GM12878 (cell line): ENCODE measurements at regions not wholly inside any gene's neighbourhood (a gene's known extent, or its start where the extent isn't known, plus 50 kb on each side); places are given as distances from the start of the nearest gene placed in this dataset.

Experiments
- ATAC-seq: fragments of 200-7000 bp; cut with Tn5 transposase; 3 replicates; pipeline ENCODE4 v1.9.1; 2020; ENCODE audit warnings: mild to moderate bottlenecking, moderate library complexity
- BruUV-seq: library from RNA; stranded (reverse); fragments of 400-500 nt; replicated peaks from 2 replicates; lab custom pipeline; 2021; lab: Mats Ljungman, UMichigan
- CTCF ChIA-PET: fragments of 300-600 bp; sonication (Branson Sonifier 250); formaldehyde crosslinking; extraction: SDS; loops from one replicate; lab custom pipeline; 2021; ENCODE audit warnings: inconsistent platforms; lab: Yijun Ruan, JAX
- POLR2A ChIA-PET: fragments of 350-600 bp; formaldehyde crosslinking; extraction: SDS; loops from one replicate; lab custom pipeline; 2021; ENCODE audit warnings: inconsistent platforms; lab: Charles Lee
- RAD21 ChIA-PET: fragments of 300-600 bp; sonication (Branson Sonifier 250); formaldehyde crosslinking; loops from one replicate; lab custom pipeline; 2023; ENCODE audit warnings: antibody characterized with exemption; ENCODE audit not compliant: unreplicated experiment; lab: Charles Lee
- SMC1A ChIA-PET: fragments of 300-600 bp; sonication (Branson Sonifier 250); formaldehyde crosslinking; loops from one replicate; lab custom pipeline; 2023; ENCODE audit not compliant: unreplicated experiment, uncharacterized antibody; lab: Charles Lee
- DNase-seq: peaks from one replicate; pipeline ENCODE4 v3.0.0-alpha.2; 2011; ENCODE audit warnings: low read depth, low spot score
- FAIRE-seq: peaks from 3 replicates; lab custom pipeline; 2011; peaks lifted over from hg19 to GRCh38; lab: Jason Lieb, UNC
- H2AFZ ChIP-seq: 2 replicates; pipeline ENCODE4 v1.6.0; 2011; ENCODE audit warnings: low read depth, low read length, control low read depth; ENCODE audit not compliant: control insufficient read depth
- H3K27ac ChIP-seq: 2 replicates; pipeline ENCODE4 v1.5.1; 2011; ENCODE audit warnings: control low read depth; ENCODE audit not compliant: control insufficient read depth, insufficient read depth
- H3K27me3 ChIP-seq, 2 experiments: replicated peaks in 1 of 2; 2 replicates each; pipeline versions ENCODE4 v1.6.0 to v1.6.1; 2011; ENCODE audit warnings: low read length in 1 of 2; ENCODE audit not compliant: control insufficient read depth in 2 of 2, insufficient read depth in 2 of 2
- H3K36me3 ChIP-seq, 2 experiments: 2 replicates each; pipeline ENCODE4 v1.5.1; 2011; ENCODE audit warnings: low read length in 1 of 2; ENCODE audit not compliant: control insufficient read depth in 2 of 2, insufficient read depth in 2 of 2
- H3K4me1 ChIP-seq: 2 replicates; pipeline ENCODE4 v1.6.1; 2011; ENCODE audit warnings: mild to moderate bottlenecking, low read length, moderate library complexity, mixed read lengths; ENCODE audit not compliant: control insufficient read depth, insufficient read depth
- H3K4me2 ChIP-seq: 2 replicates; pipeline ENCODE4 v1.6.0; 2011; ENCODE audit warnings: control low read depth; ENCODE audit not compliant: control insufficient read depth, insufficient read depth
- H3K4me3 ChIP-seq: fragments of 200-600 bp; sonication (generic); 2 replicates; pipeline ENCODE4 v1.5.1; 2016
- H3K79me2 ChIP-seq: 2 replicates; pipeline ENCODE4 v1.6.0; 2011; ENCODE audit warnings: low read length; ENCODE audit not compliant: control insufficient read depth, insufficient read depth
- H3K9ac ChIP-seq: 2 replicates; pipeline ENCODE4 v1.8.0; 2011; ENCODE audit warnings: low read length, control low read depth, mixed read lengths; ENCODE audit not compliant: control insufficient read depth, insufficient read depth
- H3K9me3 ChIP-seq: replicated peaks from 3 replicates; pipeline ENCODE4 v1.5.1; 2011; ENCODE audit warnings: mild to moderate bottlenecking, low read length; ENCODE audit not compliant: control insufficient read depth, insufficient read depth
- H4K20me1 ChIP-seq: 2 replicates; pipeline ENCODE4 v1.6.0; 2011; ENCODE audit not compliant: control insufficient read depth, insufficient read depth
- BHLHE40 ChIP-seq, 2 experiments: fragments of 450-650 bp in 1 of 2; IDR thresholded peaks; 2 replicates each; pipeline ENCODE4 v1.6.1; 2011 to 2017; ENCODE audit warnings: low read depth in 2 of 2, borderline replicate concordance in 1 of 2, improper control_type of control experiment in 1 of 2, low read length in 1 of 2, mild to moderate bottlenecking in 1 of 2
- BMI1 ChIP-seq: fragments of 450-650 bp; IDR thresholded peaks from 2 replicates; pipeline ENCODE4 v1.6.1; 2016; ENCODE audit warnings: mild to moderate bottlenecking, moderate library complexity, borderline replicate concordance
- JUND ChIP-seq: IDR thresholded peaks from 2 replicates; pipeline ENCODE4 v1.6.1; 2012; ENCODE audit warnings: low read depth, mild to moderate bottlenecking, low read length, improper control_type of control experiment, moderate library complexity
- NBN ChIP-seq: fragments of 450-650 bp; IDR thresholded peaks from 2 replicates; pipeline ENCODE4 v1.6.1; 2016
- NR2C1 ChIP-seq: fragments of 450-650 bp; IDR thresholded peaks from 2 replicates; pipeline ENCODE4 v1.6.1; 2017; ENCODE audit warnings: antibody characterized with exemption, mild to moderate bottlenecking, moderate library complexity
- WGBS: methylation state at CpG from one replicate; pipeline ENCODE4 v1.1.6; 2016; ENCODE audit warnings: low lambda C conversion rate; ENCODE audit not compliant: insufficient replicate concordance, insufficient coverage; ENCODE audit errors: missing lambda C conversion rate; 5-methylcytosine and 5-hydroxymethylcytosine counted together
- in situ Hi-C: fragments of 300-500 bp; cut with MboI; formaldehyde crosslinking; loops from 9 replicates; pipeline ENCODE4 v1.14.3; 2018; ENCODE audit warnings: mixed read lengths
- intact Hi-C: fragments of 100-400 bp; cut with micrococcal nuclease; formaldehyde crosslinking; loops from one replicate; pipeline ENCODE4 v1.14.2; 2022; ENCODE audit not compliant: unreplicated experiment
- TF ChIP-seq, protein P1 (sequence below): fragments of 450-650 bp; IDR thresholded peaks from 2 replicates; pipeline ENCODE4 v1.6.1; 2016; ENCODE audit warnings: mild to moderate bottlenecking
- TF ChIP-seq, protein P2 (sequence below): fragments of 450-650 bp; IDR thresholded peaks from 2 replicates; pipeline ENCODE4 v1.6.1; 2017; ENCODE audit warnings: mild to moderate bottlenecking, moderate library complexity
- TF ChIP-seq, protein P3 (sequence below): fragments of 150-350 bp; IDR thresholded peaks from 2 replicates; pipeline ENCODE4 v1.6.1; 2016; ENCODE audit warnings: low read depth, low read length
- TF ChIP-seq, protein P4 (sequence below): fragments of 450-650 bp; formaldehyde crosslinking; IDR thresholded peaks from 2 replicates; pipeline ENCODE4 v1.4.0; 2022; ENCODE audit warnings: mild to moderate bottlenecking, moderate library complexity

DNA sequence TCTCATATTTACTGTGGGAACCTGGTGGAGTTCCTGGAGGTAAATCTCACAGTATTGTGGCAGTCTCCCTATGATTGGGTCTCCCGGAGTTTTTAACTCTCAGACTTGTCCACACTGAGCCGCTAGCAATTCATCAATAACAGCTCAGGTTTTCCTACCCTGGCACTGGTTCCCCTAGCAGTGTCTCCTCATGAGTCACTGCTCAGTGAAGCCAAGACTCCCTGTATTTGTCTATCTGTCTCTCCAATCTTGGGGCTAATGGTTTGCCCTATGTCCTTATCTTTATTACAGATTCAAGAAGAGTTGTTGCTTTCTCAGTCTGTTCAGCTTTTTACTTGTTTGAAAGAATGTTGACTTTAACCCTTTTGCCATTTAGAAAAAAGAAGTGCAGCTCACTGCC, 176.7 kb upstream of the FGF10 start:
- 21% methylated on average over 2 of the region's 2 CpGs for WGBS
- FAIRE-seq (no peak), DNase-seq (no peak), ATAC-seq (no peak)
- H3K36me3 ChIP-seq, result no peaks in the 10 kb centered on the region
- no peaks in the 10 kb centered on the region for H3K4me1 ChIP-seq
- H3K4me2 ChIP-seq, result no peak overlapping the region
- intact Hi-C loops (no loop called here), in situ Hi-C loops (no loop called here)
- ChIA-PET RAD21 (no interaction called here), CTCF (no interaction called here), SMC1A (interaction anchor here (1.7 kb wide), 1 partner anchor 11 kb away, joined by 4 read pairs; no protein-coding TSS in a partner anchor), POLR2A (no interaction called here)
- H3K79me2 ChIP-seq, result no peaks in the 10 kb centered on the region
- H3K27me3 ChIP-seq, result no peaks in the 10 kb centered on the region
- H3K9me3 ChIP-seq, result no peaks in the 10 kb centered on the region
- H3K9ac ChIP-seq, result no peak overlapping the region
- H2AFZ ChIP-seq, result no peak overlapping the region
- TF ChIP-seq, protein P1, sequence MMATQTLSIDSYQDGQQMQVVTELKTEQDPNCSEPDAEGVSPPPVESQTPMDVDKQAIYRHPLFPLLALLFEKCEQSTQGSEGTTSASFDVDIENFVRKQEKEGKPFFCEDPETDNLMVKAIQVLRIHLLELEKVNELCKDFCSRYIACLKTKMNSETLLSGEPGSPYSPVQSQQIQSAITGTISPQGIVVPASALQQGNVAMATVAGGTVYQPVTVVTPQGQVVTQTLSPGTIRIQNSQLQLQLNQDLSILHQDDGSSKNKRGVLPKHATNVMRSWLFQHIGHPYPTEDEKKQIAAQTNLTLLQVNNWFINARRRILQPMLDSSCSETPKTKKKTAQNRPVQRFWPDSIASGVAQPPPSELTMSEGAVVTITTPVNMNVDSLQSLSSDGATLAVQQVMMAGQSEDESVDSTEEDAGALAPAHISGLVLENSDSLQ, result no peak
- TF ChIP-seq NR2C1 (no peak), NBN (no peak), BHLHE40 (IDR thresholded peaks at IDR 0.05; ENCODE audit: borderline replicate concordance in 1 of 2, low read depth in 2 of 2, low read length in 1 of 2) (no peak), BMI1 (no peak), JUND (no peak)
- TF ChIP-seq, protein P2, sequence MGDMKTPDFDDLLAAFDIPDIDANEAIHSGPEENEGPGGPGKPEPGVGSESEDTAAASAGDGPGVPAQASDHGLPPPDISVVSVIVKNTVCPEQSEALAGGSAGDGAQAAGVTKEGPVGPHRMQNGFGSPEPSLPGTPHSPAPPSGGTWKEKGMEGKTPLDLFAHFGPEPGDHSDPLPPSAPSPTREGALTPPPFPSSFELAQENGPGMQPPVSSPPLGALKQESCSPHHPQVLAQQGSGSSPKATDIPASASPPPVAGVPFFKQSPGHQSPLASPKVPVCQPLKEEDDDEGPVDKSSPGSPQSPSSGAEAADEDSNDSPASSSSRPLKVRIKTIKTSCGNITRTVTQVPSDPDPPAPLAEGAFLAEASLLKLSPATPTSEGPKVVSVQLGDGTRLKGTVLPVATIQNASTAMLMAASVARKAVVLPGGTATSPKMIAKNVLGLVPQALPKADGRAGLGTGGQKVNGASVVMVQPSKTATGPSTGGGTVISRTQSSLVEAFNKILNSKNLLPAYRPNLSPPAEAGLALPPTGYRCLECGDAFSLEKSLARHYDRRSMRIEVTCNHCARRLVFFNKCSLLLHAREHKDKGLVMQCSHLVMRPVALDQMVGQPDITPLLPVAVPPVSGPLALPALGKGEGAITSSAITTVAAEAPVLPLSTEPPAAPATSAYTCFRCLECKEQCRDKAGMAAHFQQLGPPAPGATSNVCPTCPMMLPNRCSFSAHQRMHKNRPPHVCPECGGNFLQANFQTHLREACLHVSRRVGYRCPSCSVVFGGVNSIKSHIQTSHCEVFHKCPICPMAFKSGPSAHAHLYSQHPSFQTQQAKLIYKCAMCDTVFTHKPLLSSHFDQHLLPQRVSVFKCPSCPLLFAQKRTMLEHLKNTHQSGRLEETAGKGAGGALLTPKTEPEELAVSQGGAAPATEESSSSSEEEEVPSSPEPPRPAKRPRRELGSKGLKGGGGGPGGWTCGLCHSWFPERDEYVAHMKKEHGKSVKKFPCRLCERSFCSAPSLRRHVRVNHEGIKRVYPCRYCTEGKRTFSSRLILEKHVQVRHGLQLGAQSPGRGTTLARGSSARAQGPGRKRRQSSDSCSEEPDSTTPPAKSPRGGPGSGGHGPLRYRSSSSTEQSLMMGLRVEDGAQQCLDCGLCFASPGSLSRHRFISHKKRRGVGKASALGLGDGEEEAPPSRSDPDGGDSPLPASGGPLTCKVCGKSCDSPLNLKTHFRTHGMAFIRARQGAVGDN, result no peak
- TF ChIP-seq, protein P3, sequence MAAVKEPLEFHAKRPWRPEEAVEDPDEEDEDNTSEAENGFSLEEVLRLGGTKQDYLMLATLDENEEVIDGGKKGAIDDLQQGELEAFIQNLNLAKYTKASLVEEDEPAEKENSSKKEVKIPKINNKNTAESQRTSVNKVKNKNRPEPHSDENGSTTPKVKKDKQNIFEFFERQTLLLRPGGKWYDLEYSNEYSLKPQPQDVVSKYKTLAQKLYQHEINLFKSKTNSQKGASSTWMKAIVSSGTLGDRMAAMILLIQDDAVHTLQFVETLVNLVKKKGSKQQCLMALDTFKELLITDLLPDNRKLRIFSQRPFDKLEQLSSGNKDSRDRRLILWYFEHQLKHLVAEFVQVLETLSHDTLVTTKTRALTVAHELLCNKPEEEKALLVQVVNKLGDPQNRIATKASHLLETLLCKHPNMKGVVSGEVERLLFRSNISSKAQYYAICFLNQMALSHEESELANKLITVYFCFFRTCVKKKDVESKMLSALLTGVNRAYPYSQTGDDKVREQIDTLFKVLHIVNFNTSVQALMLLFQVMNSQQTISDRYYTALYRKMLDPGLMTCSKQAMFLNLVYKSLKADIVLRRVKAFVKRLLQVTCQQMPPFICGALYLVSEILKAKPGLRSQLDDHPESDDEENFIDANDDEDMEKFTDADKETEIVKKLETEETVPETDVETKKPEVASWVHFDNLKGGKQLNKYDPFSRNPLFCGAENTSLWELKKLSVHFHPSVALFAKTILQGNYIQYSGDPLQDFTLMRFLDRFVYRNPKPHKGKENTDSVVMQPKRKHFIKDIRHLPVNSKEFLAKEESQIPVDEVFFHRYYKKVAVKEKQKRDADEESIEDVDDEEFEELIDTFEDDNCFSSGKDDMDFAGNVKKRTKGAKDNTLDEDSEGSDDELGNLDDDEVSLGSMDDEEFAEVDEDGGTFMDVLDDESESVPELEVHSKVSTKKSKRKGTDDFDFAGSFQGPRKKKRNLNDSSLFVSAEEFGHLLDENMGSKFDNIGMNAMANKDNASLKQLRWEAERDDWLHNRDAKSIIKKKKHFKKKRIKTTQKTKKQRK, result no peak
- TF ChIP-seq, protein P4, sequence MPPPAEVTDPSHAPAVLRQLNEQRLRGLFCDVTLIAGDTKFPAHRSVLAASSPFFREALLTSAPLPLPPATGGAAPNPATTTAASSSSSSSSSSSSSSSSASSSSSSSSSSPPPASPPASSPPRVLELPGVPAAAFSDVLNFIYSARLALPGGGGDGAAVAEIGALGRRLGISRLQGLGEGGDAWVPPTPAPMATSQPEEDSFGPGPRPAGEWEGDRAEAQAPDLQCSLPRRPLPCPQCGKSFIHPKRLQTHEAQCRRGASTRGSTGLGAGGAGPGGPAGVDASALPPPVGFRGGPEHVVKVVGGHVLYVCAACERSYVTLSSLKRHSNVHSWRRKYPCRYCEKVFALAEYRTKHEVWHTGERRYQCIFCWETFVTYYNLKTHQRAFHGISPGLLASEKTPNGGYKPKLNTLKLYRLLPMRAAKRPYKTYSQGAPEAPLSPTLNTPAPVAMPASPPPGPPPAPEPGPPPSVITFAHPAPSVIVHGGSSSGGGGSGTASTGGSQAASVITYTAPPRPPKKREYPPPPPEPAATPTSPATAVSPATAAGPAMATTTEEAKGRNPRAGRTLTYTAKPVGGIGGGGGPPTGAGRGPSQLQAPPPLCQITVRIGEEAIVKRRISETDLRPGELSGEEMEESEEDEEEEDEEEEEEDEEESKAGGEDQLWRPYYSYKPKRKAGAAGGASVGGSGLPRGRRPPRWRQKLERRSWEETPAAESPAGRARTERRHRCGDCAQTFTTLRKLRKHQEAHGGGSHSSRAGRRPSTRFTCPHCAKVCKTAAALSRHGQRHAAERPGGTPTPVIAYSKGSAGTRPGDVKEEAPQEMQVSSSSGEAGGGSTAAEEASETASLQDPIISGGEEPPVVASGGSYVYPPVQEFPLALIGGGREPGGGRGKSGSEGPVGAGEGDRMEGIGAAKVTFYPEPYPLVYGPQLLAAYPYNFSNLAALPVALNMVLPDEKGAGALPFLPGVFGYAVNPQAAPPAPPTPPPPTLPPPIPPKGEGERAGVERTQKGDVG (CRISPR knock-in tag), result no peak
- no peak overlapping the region for H3K27ac ChIP-seq
- no peak overlapping the region for H3K4me3 ChIP-seq
- BruUV-seq, result no TSS peak
- no peaks in the 10 kb centered on the region for H4K20me1 ChIP-seq
